Ureter (tissue), 1 donor: ENCODE measurements at regions not wholly inside any gene's neighbourhood (a gene's known extent, or its start where the extent isn't known, plus 50 kb on each side); places are given as distances from the start of the nearest gene placed in this dataset.

ENCODE experiments used
- DNase-seq: peaks from one replicate; pipeline ENCODE4 v3.0.0-alpha.2; 2020; ENCODE audit warnings: low spot score
- donor health status: DM: yes; HTN: yes; CAD: no.

GRCh38 chr15:91521996-91522395 lies 331.5 kb upstream of the SLCO3A1 start:
- DNase-seq, result no peak

GRCh38 chr15:91522605-91523332 lies 330.7 kb upstream of the SLCO3A1 start:
- DNase-seq, result no peak

- DNase-seq, result no peak
These were observed 329.9 kb upstream of the SLCO3A1 start for GRCh38 chr15:91523596-91523995.

- DNase-seq, result no peak
These were observed 329.0 kb upstream of the SLCO3A1 start for GRCh38 chr15:91524534-91524933.

GRCh38 chr15:91525751-91526150 lies 327.8 kb upstream of the SLCO3A1 start:
- no peak for DNase-seq

GRCh38 chr15:91526424-91526823 lies 327.1 kb upstream of the SLCO3A1 start:
- DNase-seq, result no peak

- no peak for DNase-seq
These were observed 324.7 kb upstream of the SLCO3A1 start for GRCh38 chr15:91528801-91529200.

GRCh38 chr15:91529534-91529933 lies 324.0 kb upstream of the SLCO3A1 start:
- DNase-seq, result no peak

GRCh38 chr15:91530279-91530678 lies 323.2 kb upstream of the SLCO3A1 start:
- no peak for DNase-seq

- no peak for DNase-seq
These were observed 322.4 kb upstream of the SLCO3A1 start for GRCh38 chr15:91530956-91531582.

GRCh38 chr15:91534235-91534634 lies 319.3 kb upstream of the SLCO3A1 start:
- DNase-seq, result no peak

GRCh38 chr15:91534976-91535375 lies 318.5 kb upstream of the SLCO3A1 start:
- no peak for DNase-seq

- no peak for DNase-seq
These were observed 317.5 kb upstream of the SLCO3A1 start for GRCh38 chr15:91535856-91536500.

GRCh38 chr15:91537856-91538255 lies 315.7 kb upstream of the SLCO3A1 start:
- no peak for DNase-seq

GRCh38 chr15:91538782-91539181 lies 314.7 kb upstream of the SLCO3A1 start:
- DNase-seq, result no peak

- no peak for DNase-seq
These were observed 312.2 kb upstream of the SLCO3A1 start for GRCh38 chr15:91541286-91541685.

GRCh38 chr15:91542226-91542625 lies 311.3 kb upstream of the SLCO3A1 start:
- DNase-seq, result no peak

- DNase-seq, result no peak
These were observed 306.2 kb upstream of the SLCO3A1 start for GRCh38 chr15:91547356-91547755.

- DNase-seq, result no peak
These were observed 305.0 kb upstream of the SLCO3A1 start for GRCh38 chr15:91548549-91548948.

GRCh38 chr15:91549581-91549980 lies 303.9 kb upstream of the SLCO3A1 start:
- DNase-seq, result no peak

- no peak for DNase-seq
These were observed 301.0 kb upstream of the SLCO3A1 start for GRCh38 chr15:91552555-91552954.

- no peak for DNase-seq
These were observed 300.2 kb upstream of the SLCO3A1 start for GRCh38 chr15:91553196-91553854.

GRCh38 chr15:91555312-91555711 lies 298.2 kb upstream of the SLCO3A1 start:
- DNase-seq, result no peak
